ENCODE measurements at regions not wholly inside any gene's neighbourhood (a gene's known extent, or its start where the extent isn't known, plus 50 kb on each side); places are given as distances from the start of the nearest gene placed in this dataset.

DNA sequence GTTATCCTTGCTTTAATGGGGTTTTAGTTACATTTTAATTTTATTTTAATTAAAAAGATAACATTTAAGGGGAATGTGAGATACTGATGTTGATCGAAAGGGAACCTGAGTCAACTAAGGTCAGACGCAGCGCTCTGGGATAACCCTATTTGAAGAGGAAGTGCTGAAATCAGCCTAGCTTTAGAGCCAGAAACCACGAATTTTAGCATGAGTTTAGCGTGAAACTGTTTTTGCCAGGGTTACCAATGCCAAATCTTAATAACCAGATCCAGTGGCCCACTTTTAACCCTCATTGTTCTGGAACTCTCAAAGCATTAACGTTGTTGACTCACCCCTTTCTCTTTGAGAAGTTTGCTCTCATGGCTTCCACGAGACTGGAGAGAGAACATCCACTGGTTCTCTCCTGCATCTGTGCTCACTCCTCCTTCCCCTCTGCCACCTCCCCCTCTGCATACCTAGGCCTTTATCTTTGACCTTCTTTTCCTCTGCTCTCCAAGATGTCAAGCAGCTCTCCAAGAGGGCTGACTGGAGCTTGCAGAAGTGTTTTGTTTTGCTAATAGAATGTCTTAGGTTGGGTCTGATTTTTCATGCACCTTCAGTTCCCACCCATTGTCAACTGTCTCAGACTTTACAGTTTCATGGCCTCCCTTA, 198.3 kb upstream of the CELF2 start:
- ATAC-seq (ENCODE audit: low FRiP score) (no peak), DNase-seq (ENCODE audit: low spot score) (no peak)
- no peak for TF ChIP-seq CTCF (IDR thresholded peaks at IDR 0.05)

DNA sequence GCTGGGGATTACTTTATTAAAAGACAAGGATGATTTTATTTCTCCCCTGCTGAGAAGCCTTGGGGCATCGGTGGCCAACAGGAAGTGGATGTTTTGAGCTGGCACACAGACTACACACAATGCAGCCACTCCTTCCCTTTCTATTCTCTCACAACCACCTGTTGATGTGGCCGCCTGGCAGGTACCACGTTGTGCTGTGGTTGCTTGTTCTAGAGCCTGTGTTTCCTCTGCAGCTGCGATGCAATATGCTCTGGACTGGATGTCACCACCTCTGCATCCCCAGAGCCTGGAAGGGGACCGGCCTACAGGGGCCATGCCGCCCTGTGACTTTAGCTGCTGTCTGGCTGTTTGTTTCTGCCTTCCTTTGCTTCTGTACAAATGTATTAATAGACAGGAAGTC, 195.7 kb upstream of the CELF2 start:
- DNase-seq (ENCODE audit: low spot score) = no peak
- TF ChIP-seq CTCF (IDR thresholded peaks at IDR 0.05) = no peak
- no peak for ATAC-seq (ENCODE audit: low FRiP score)

GRCh38 chr10:10824591-10825148, 193.0 kb upstream of the CELF2 start:
- ATAC-seq (ENCODE audit: low FRiP score) = peak; percentile 83
- no peak for DNase-seq (ENCODE audit: low spot score)
- TF ChIP-seq CTCF (IDR thresholded peaks at IDR 0.05) = no peak

GRCh38 chr10:10826125-10826524, 191.5 kb upstream of the CELF2 start:
- ATAC-seq (ENCODE audit: low FRiP score) (no peak), DNase-seq (ENCODE audit: low spot score) (no peak)
- TF ChIP-seq CTCF (IDR thresholded peaks at IDR 0.05) = no peak

DNA sequence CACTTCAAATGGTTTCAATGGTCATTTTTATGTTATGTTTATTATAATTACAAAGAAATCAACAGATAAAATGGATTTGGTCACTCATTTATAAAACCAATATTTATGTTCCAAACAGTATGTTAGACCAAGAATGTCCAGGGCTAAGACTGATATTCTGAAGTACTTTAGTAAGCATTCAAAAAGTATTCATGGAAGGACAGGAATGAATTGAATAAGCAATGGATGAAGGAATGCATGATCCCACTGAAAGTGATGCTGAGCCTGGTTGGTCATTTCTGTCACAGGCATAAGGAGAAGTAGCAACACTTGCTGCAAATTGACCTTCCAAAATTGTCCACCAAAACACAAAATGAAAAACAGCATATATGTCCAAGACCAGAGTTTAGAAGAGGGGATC, 189.0 kb upstream of the CELF2 start:
- no peak for TF ChIP-seq CTCF (IDR thresholded peaks at IDR 0.05)
- no peak for ATAC-seq (ENCODE audit: low FRiP score)

GRCh38 chr10:10829576-10829975, 188.1 kb upstream of the CELF2 start:
- DNase-seq (ENCODE audit: low spot score) (no peak), ATAC-seq (ENCODE audit: low FRiP score) (no peak)
- TF ChIP-seq CTCF (IDR thresholded peaks at IDR 0.05) = no peak

More for the DNA sequence above, 189.0 kb upstream of the CELF2 start:
- DNase-seq (ENCODE audit: low spot score) = no peak

- TF ChIP-seq CTCF (IDR thresholded peaks at IDR 0.05) = no peak
- ATAC-seq (ENCODE audit: low FRiP score) (peak; percentile 90), DNase-seq (ENCODE audit: low spot score) (no peak)
Measured at GRCh38 chr10:10830293-10830986, 187.2 kb upstream of the CELF2 start.
